Thyroid gland (tissue), 4 donors: ENCODE measurements at regions not wholly inside any gene's neighbourhood (a gene's known extent, or its start where the extent isn't known, plus 50 kb on each side); places are given as distances from the start of the nearest gene placed in this dataset.

Source experiments
- POLR2A ChIP-seq, 2 donors: fragments of 450-650 bp; IDR thresholded peaks; one replicate each; pipeline ENCODE4 v1.6.1; 2017; ENCODE audit warnings: antibody characterized with exemption in 2 of 2, mild to moderate bottlenecking in 2 of 2, moderate library complexity in 1 of 2
- TF ChIP-seq, protein P1 (sequence below), 6 experiments: fragments of 200-600 bp in 3 of 6; fragments of 450-650 bp in 3 of 6; sonication (generic) in 3 of 6; IDR thresholded peaks; one replicate each; pipeline ENCODE4 v1.5.1; 2016 to 2019; ENCODE audit warnings: antibody characterized with exemption in 6 of 6, mild to moderate bottlenecking in 2 of 6, inconsistent platforms in 1 of 6, moderate library complexity in 1 of 6

DNA sequence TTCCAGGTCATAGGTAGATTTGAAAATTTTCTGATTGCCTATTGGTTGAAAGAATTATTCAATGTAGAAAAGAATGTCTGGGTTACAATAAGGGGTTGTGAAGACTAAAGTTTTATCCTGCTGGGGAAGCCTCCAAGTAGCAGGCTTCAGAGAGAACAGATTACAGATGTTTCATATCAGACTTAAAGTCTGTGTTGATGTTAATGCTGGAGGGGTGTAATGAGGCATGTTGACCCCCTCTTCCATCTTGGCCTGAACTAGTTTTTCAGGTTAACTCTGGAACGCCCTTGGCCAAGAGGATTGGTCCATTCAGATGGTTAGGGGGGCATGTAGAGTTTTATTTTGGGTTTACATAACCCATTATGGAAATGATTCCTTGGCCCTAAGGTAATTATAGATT is 356.2 kb downstream of the UTRN start:
- TF ChIP-seq, protein P1, sequence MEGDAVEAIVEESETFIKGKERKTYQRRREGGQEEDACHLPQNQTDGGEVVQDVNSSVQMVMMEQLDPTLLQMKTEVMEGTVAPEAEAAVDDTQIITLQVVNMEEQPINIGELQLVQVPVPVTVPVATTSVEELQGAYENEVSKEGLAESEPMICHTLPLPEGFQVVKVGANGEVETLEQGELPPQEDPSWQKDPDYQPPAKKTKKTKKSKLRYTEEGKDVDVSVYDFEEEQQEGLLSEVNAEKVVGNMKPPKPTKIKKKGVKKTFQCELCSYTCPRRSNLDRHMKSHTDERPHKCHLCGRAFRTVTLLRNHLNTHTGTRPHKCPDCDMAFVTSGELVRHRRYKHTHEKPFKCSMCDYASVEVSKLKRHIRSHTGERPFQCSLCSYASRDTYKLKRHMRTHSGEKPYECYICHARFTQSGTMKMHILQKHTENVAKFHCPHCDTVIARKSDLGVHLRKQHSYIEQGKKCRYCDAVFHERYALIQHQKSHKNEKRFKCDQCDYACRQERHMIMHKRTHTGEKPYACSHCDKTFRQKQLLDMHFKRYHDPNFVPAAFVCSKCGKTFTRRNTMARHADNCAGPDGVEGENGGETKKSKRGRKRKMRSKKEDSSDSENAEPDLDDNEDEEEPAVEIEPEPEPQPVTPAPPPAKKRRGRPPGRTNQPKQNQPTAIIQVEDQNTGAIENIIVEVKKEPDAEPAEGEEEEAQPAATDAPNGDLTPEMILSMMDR (IDR thresholded peaks at IDR 0.05): no peak
- TF ChIP-seq POLR2A (IDR thresholded peaks at IDR 0.05): no peak
